ENCODE measurements at regions not wholly inside any gene's neighbourhood (a gene's known extent, or its start where the extent isn't known, plus 50 kb on each side); places are given as distances from the start of the nearest gene placed in this dataset.

DNA sequence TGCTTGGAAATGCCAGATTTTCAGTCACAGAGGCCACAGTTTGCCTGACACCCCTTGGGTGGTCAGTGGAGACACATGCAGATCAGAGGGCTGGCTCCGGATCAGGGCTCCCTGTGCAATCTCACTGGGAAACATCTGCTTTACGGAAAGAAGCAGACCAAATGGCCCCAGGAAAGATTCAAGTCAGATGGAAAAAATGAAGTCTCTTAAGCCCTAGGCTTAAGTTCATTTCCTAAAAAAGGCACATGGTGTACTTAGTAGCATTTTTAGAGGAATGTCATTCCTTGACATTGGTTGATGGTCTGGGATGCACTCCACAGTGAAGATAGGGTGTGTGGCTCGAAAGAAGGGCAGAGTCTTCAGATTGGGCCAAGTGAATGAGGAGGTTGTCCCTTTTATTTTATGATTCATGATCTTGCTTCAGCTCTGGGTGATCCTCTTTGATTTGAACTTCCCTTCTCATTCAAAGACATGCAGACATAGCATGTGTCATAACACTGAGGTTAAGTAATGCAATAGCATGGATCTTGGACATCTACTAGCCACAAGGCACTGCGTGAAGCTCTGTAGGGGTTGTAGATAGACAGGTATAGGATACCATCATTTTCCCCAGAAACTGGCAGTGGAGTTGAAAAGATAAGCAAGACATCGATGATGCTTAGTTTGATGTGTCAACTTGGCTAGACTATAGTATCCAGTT, 56.5 kb downstream of the KCNE4 start:
- TF ChIP-seq CTCF (IDR thresholded peaks at IDR 0.05) (no peak), POLR2AphosphoS5 (IDR thresholded peaks at IDR 0.05) (no peak), POLR2A (IDR thresholded peaks at IDR 0.05) (no peak)

Data from breast epithelium (tissue), 3 donors.